ENCODE measurements at regions not wholly inside any gene's neighbourhood (a gene's known extent, or its start where the extent isn't known, plus 50 kb on each side); places are given as distances from the start of the nearest gene placed in this dataset.

DNA sequence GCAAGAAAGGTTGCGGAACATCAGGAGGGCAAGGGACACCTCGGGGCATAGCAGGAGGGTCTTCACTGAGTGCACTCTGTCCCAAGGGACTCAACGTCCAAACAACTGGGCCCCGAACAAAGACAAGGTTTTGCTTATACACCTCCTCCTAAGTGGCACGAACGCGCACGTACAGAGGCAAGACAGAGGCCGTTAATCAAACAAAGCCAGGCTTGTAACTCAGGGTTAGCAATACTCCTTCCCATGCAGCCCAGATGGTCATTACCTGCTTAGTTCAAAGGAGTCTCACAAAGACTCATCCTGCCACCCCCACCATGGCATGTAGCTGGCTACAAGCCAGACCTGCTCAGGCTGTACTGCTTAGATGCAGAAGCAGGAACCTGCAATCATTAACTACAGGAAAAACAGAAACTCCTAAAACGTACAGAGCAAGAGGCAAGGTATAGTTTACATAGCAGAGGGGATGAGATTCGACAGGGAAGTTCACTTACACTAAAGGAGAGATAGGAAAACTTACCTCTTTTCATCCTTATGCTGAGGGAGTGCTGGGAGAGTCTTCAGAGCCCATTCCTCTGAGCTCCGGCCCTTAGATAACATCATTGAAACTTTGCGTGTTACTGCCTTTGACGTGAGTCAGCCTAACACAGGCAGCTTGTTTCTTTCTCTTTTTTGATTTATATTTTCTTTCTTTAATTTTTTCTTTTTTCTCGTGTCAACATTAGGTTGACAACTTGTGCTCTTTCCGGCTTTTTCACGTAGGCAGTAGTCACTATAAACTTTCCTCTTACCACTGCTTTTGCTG lies 1319.1 kb downstream of the TMEM121 start (continued):
- TF ChIP-seq, protein P1, sequence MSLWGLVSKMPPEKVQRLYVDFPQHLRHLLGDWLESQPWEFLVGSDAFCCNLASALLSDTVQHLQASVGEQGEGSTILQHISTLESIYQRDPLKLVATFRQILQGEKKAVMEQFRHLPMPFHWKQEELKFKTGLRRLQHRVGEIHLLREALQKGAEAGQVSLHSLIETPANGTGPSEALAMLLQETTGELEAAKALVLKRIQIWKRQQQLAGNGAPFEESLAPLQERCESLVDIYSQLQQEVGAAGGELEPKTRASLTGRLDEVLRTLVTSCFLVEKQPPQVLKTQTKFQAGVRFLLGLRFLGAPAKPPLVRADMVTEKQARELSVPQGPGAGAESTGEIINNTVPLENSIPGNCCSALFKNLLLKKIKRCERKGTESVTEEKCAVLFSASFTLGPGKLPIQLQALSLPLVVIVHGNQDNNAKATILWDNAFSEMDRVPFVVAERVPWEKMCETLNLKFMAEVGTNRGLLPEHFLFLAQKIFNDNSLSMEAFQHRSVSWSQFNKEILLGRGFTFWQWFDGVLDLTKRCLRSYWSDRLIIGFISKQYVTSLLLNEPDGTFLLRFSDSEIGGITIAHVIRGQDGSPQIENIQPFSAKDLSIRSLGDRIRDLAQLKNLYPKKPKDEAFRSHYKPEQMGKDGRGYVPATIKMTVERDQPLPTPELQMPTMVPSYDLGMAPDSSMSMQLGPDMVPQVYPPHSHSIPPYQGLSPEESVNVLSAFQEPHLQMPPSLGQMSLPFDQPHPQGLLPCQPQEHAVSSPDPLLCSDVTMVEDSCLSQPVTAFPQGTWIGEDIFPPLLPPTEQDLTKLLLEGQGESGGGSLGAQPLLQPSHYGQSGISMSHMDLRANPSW (CRISPR knock-in tag; IDR thresholded peaks at IDR 0.05; ENCODE audit: borderline replicate concordance): no peak
- no peak for TF ChIP-seq NCOA1 (CRISPR knock-in tag; IDR thresholded peaks at IDR 0.05)
- TF ChIP-seq U2AF1 (optimal IDR thresholded peaks at IDR 0.05; ENCODE audit: low read depth, low read length): no peak
- TF ChIP-seq, protein P2, sequence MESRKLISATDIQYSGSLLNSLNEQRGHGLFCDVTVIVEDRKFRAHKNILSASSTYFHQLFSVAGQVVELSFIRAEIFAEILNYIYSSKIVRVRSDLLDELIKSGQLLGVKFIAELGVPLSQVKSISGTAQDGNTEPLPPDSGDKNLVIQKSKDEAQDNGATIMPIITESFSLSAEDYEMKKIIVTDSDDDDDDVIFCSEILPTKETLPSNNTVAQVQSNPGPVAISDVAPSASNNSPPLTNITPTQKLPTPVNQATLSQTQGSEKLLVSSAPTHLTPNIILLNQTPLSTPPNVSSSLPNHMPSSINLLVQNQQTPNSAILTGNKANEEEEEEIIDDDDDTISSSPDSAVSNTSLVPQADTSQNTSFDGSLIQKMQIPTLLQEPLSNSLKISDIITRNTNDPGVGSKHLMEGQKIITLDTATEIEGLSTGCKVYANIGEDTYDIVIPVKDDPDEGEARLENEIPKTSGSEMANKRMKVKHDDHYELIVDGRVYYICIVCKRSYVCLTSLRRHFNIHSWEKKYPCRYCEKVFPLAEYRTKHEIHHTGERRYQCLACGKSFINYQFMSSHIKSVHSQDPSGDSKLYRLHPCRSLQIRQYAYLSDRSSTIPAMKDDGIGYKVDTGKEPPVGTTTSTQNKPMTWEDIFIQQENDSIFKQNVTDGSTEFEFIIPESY (CRISPR knock-in tag; IDR thresholded peaks at IDR 0.05): peak; percentile 25; the same call in 1 of the 2 replicates
- TF ChIP-seq NFE2 (CRISPR knock-in tag; IDR thresholded peaks at IDR 0.05): no peak
- no peak for TF ChIP-seq ZNF749 (CRISPR knock-in tag; IDR thresholded peaks at IDR 0.05; ENCODE audit: borderline replicate concordance)
- peak; percentile 87 for TF ChIP-seq ZNF614 (CRISPR knock-in tag; IDR thresholded peaks at IDR 0.05; ENCODE audit: borderline replicate concordance)
- TF ChIP-seq ZNF780A (CRISPR knock-in tag; IDR thresholded peaks at IDR 0.05): no peak
- peak; percentile 68; the same call in 1 of the 2 replicates for TF ChIP-seq MEIS1 (CRISPR knock-in tag; IDR thresholded peaks at IDR 0.05; ENCODE audit: borderline replicate concordance)
- peak; percentile 66; the same call in 1 of the 2 replicates for TF ChIP-seq FOSL2 (CRISPR knock-in tag; IDR thresholded peaks at IDR 0.05)
- no peak for TF ChIP-seq ZNF782 (CRISPR knock-in tag; IDR thresholded peaks at IDR 0.05; ENCODE audit: borderline replicate concordance)
- TF ChIP-seq MAFK (conservative IDR thresholded peaks at IDR 0.05 in 1 of 2, IDR thresholded peaks at IDR 0.05 in 1 of 2; ENCODE audit: low read length in 2 of 2): no peak
- no peak for TF ChIP-seq ARHGAP35 (CRISPR knock-in tag; IDR thresholded peaks at IDR 0.05; ENCODE audit: borderline replicate concordance)
- TF ChIP-seq, protein P3, sequence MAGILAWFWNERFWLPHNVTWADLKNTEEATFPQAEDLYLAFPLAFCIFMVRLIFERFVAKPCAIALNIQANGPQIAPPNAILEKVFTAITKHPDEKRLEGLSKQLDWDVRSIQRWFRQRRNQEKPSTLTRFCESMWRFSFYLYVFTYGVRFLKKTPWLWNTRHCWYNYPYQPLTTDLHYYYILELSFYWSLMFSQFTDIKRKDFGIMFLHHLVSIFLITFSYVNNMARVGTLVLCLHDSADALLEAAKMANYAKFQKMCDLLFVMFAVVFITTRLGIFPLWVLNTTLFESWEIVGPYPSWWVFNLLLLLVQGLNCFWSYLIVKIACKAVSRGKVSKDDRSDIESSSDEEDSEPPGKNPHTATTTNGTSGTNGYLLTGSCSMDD (CRISPR knock-in tag; IDR thresholded peaks at IDR 0.05): no peak
- TF ChIP-seq, protein P4, sequence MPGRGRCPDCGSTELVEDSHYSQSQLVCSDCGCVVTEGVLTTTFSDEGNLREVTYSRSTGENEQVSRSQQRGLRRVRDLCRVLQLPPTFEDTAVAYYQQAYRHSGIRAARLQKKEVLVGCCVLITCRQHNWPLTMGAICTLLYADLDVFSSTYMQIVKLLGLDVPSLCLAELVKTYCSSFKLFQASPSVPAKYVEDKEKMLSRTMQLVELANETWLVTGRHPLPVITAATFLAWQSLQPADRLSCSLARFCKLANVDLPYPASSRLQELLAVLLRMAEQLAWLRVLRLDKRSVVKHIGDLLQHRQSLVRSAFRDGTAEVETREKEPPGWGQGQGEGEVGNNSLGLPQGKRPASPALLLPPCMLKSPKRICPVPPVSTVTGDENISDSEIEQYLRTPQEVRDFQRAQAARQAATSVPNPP (CRISPR knock-in tag; IDR thresholded peaks at IDR 0.05): no peak
- TF ChIP-seq, protein P5, sequence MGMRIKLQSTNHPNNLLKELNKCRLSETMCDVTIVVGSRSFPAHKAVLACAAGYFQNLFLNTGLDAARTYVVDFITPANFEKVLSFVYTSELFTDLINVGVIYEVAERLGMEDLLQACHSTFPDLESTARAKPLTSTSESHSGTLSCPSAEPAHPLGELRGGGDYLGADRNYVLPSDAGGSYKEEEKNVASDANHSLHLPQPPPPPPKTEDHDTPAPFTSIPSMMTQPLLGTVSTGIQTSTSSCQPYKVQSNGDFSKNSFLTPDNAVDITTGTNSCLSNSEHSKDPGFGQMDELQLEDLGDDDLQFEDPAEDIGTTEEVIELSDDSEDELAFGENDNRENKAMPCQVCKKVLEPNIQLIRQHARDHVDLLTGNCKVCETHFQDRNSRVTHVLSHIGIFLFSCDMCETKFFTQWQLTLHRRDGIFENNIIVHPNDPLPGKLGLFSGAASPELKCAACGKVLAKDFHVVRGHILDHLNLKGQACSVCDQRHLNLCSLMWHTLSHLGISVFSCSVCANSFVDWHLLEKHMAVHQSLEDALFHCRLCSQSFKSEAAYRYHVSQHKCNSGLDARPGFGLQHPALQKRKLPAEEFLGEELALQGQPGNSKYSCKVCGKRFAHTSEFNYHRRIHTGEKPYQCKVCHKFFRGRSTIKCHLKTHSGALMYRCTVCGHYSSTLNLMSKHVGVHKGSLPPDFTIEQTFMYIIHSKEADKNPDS (CRISPR knock-in tag; IDR thresholded peaks at IDR 0.05): no peak
- TF ChIP-seq FOXO1 (CRISPR knock-in tag; IDR thresholded peaks at IDR 0.05): peak; percentile 53; the same call in 1 of the 2 replicates
- TF ChIP-seq, protein P6, sequence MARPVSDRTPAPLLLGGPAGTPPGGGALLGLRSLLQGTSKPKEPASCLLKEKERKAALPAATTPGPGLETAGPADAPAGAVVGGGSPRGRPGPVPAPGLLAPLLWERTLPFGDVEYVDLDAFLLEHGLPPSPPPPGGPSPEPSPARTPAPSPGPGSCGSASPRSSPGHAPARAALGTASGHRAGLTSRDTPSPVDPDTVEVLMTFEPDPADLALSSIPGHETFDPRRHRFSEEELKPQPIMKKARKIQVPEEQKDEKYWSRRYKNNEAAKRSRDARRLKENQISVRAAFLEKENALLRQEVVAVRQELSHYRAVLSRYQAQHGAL (CRISPR knock-in tag; IDR thresholded peaks at IDR 0.05; ENCODE audit: not compliant biosample characterization): no peak

All from HepG2 (cell line).